ENCODE measurements at regions not wholly inside any gene's neighbourhood (a gene's known extent, or its start where the extent isn't known, plus 50 kb on each side); places are given as distances from the start of the nearest gene placed in this dataset.

DNA sequence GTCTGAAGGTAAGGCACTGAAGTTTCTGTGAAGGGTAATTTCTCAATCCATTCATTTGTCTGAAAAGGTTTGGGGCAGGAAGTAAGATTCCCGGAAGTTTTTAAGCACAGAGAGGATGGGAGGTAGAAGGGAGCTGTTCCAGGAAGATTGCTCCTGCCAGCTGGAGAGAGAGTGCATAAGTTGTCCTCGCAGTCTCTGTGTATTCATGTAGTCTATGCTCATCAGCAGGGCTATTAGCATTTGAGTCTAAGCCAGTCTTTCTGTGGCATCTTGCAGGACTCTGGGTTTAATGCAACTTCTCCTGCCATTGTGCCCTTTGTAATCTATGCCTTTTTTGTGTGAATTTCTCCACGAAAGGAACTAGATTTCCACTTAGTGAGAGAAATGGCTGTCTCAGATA, 140.8 kb upstream of the FGGY start:
- no peak for TF ChIP-seq CTCF (IDR thresholded peaks at IDR 0.05; ENCODE audit: insufficient read depth, low read depth, low read length)
- TF ChIP-seq EZH2 (IDR thresholded peaks at IDR 0.05; ENCODE audit: insufficient read depth, low read length): no peak

All from astrocyte (in vitro differentiated cells and primary cell).